Brain microvascular endothelial cell (primary cell): ENCODE measurements at regions not wholly inside any gene's neighbourhood (a gene's known extent, or its start where the extent isn't known, plus 50 kb on each side); places are given as distances from the start of the nearest gene placed in this dataset.

Experiments used
- DNase-seq: peaks from one replicate; pipeline ENCODE4 v3.0.0-alpha.2; 2020
- H3K27ac ChIP-seq: fragments of 250-450 bp; sonication (Bioruptor Pico); 2 replicates; pipeline ENCODE4 v1.5.1; 2020; ENCODE audit warnings: mild to moderate bottlenecking, moderate library complexity
- H3K27me3 ChIP-seq: fragments of 250-450 bp; sonication (Bioruptor Pico); replicated peaks from 2 replicates; pipeline ENCODE4 v1.5.1; 2020; ENCODE audit warnings: mild to moderate bottlenecking
- H3K36me3 ChIP-seq: fragments of 250-450 bp; sonication (Bioruptor Pico); replicated peaks from 2 replicates; pipeline ENCODE4 v1.5.1; 2020; ENCODE audit warnings: mild to moderate bottlenecking
- H3K4me3 ChIP-seq: 2 replicates; pipeline ENCODE4 v1.5.1; 2011; ENCODE audit warnings: low read depth, mild to moderate bottlenecking, control low read depth, low read length, moderate library complexity
- in situ Hi-C: cut with HindIII; loops from 2 replicates; pipeline ENCODE4 v1.10.0; 2017; ENCODE audit warnings: low sequenced_read_pairs, low pct_ligation_motif_present
- TF ChIP-seq, protein P1 (sequence below): IDR thresholded peaks from 2 replicates; pipeline ENCODE4 v1.5.1; 2011; ENCODE audit warnings: low read depth, mild to moderate bottlenecking, moderate library complexity, low read length, control low read depth, inconsistent platforms; ENCODE audit errors: missing control alignments

DNA sequence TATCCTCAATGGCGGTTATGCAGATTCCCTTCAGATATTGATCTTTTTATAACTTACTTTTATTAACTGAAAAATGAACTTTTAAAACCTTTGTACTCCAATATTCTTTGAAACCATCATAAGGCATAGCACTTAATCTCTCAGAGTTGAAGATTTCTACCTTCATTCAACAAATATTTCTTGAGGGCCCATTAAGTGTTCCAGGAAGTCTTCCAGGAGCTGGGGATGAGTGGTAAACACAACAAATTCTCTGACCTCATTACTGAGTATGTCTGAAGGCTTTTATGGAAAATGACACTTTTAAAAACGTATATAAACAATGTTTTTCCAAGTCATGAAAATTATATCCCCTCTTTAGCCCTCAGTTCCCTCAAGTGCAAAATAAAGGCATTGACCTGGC is 575.3 kb upstream of the IL12A start:
- Histone ChIP-seq H3K27ac (no peak overlapping the region), H3K4me3 (no peak overlapping the region), H3K27me3 (no peaks in the 10 kb centered on the region), H3K36me3 (no peaks in the 10 kb centered on the region)
- TF ChIP-seq, protein P1, sequence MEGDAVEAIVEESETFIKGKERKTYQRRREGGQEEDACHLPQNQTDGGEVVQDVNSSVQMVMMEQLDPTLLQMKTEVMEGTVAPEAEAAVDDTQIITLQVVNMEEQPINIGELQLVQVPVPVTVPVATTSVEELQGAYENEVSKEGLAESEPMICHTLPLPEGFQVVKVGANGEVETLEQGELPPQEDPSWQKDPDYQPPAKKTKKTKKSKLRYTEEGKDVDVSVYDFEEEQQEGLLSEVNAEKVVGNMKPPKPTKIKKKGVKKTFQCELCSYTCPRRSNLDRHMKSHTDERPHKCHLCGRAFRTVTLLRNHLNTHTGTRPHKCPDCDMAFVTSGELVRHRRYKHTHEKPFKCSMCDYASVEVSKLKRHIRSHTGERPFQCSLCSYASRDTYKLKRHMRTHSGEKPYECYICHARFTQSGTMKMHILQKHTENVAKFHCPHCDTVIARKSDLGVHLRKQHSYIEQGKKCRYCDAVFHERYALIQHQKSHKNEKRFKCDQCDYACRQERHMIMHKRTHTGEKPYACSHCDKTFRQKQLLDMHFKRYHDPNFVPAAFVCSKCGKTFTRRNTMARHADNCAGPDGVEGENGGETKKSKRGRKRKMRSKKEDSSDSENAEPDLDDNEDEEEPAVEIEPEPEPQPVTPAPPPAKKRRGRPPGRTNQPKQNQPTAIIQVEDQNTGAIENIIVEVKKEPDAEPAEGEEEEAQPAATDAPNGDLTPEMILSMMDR = no peak
- DNase-seq = no peak
- in situ Hi-C loops = no loop called here

DNA sequence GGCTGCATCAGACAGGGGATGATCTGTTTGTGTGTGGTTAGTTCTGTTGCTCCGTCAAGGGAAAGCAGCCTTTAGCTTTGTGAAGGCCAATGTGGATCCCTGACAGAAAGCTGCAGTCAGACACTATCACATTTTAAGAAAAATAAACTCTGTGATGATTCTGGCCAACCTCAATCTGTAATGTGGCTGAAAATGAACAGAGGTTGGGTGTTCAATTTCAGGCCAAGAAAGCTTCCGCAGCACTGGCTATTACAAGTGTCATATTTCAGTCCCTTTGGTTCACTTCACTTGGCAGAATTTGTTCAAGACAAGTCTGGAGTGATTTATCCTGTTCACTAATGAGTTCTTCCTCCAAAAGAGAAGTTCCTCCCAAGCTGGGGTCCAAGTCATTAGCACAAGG is 571.8 kb upstream of the IL12A start:
- DNase-seq = peak; percentile 46

DNA sequence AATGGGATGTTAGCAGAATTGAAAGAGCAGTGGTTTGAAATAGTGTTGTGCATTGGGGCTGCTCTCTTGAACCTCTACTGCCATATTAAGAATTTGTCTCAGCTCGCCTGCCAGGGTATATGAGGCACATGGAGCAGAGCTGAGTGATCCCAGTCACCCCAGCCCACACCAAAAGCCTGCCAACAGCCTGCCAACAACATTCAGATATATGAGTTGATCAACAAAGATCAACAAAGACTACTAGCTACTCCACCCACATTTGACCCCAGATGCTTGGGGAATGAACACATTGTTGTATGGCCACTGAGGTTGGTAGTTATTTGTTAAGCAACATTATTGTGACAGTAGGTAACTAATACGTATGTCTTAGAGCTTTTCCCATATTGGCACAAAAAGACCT is 570.9 kb upstream of the IL12A start:
- in situ Hi-C loops = no loop called here
- no peak overlapping the region for H3K4me3 ChIP-seq
- H3K27me3 ChIP-seq = no peaks in the 10 kb centered on the region
- no peaks in the 10 kb centered on the region for H3K36me3 ChIP-seq
- DNase-seq = no peak
- TF ChIP-seq, protein P1 = no peak
- no peak overlapping the region for H3K27ac ChIP-seq

More for the DNA sequence above, 571.8 kb upstream of the IL12A start:
- TF ChIP-seq, protein P1 = no peak
- H3K36me3 ChIP-seq = no peaks in the 10 kb centered on the region
- no peak overlapping the region for H3K27ac ChIP-seq
- no peak overlapping the region for H3K4me3 ChIP-seq
- in situ Hi-C loops = no loop called here
- H3K27me3 ChIP-seq = no peaks in the 10 kb centered on the region

DNA sequence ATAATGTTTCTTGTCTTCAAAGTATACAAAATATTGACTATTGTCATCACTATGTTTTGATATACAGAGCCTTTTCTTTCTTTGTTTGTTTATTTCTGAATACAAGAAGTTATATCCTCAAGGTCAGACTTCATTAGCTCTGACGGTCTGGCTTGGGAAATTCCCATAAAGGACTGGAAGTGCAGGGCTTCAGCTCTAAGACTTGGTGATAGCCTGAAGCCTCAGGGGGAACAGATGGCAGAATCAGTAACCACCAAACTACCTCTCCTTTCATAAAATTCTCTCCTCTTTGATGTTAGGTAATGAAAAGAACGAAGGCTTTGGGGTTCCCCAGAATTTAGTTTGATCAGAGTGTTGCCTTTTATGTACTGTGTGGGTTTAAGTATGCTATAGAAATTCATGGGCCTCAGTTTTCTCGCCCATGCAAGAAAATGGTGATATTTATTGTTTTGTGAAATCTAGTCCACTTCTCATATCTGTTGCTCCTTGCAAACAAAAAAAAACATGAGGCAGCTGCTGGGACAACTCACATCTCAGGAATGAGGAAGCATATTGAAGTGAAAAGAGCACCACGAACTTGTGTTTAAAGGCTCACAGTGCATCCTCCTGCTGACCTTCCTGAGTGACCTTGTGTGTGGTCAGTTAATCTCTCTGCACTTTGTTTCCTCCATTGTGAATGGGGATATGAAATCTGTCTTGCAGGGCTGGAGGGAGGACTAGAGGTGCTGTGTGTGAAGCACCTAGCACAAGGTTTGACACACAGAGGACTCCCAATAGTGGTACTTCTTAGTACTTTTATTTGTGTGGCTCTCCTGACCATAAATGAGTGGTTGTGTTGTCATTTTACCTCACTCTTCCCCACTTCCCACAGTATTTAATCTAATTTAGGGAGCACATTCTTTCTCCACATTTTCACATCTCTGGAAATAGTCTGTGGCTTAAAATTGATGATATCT is 569.8 kb upstream of the IL12A start:
- TF ChIP-seq, protein P1 = no peak
- H3K36me3 ChIP-seq = no peaks in the 10 kb centered on the region

DNA sequence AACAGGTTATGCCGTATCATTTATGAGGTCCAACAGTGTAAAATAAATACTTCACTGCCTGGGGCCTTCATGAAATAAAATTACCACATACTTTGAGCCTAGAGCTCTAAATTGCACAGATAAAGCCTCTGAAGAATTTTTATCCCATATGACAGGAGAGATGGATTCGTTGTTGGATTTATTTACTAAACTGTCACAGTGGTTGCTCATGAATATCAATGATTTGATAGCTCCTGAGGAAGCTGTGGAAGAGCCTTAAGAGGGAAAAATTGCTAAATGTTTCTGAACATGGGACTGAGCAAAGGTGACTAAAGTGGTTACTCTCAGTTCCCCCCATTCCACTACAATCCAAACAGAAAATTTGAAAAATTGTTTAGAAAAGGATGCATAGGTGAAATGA is 558.9 kb upstream of the IL12A start:
- Histone ChIP-seq H3K27me3 (no peaks in the 10 kb centered on the region), H3K36me3 (no peaks in the 10 kb centered on the region), H3K4me3 (no peak overlapping the region), H3K27ac (no peak overlapping the region)
- in situ Hi-C loops = no loop called here
- no peak for DNase-seq
- TF ChIP-seq, protein P1 = no peak

More for the DNA sequence above, 569.8 kb upstream of the IL12A start:
- H3K4me3 ChIP-seq = no peak overlapping the region
- in situ Hi-C loops = no loop called here
- H3K27ac ChIP-seq = peak overlapping the region; percentile 55
- H3K27me3 ChIP-seq = no peaks in the 10 kb centered on the region
- DNase-seq = peak; percentile 69
